ENCODE measurements at regions not wholly inside any gene's neighbourhood (a gene's known extent, or its start where the extent isn't known, plus 50 kb on each side); places are given as distances from the start of the nearest gene placed in this dataset.

DNA sequence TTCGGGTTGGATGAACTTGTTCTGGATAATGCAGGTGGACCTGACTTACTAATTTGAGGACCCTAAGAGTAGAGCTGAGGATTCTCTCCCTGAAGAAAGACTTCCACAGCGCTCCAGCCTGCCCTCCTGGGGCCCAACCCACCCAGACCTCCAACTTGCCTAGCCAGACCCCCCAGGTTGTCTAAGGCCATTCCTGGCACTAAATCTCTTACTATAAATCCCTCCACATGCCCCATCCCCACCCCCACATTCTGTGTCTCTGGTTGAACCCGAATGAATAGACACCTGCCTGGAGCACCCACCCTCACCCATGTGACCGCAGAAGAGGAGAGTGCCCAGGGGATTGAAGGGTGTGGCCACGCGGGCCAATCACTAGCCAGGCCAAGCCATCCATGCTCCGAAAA, 1480.0 kb downstream of the TBC1D22A start:
- TF ChIP-seq, protein P1, sequence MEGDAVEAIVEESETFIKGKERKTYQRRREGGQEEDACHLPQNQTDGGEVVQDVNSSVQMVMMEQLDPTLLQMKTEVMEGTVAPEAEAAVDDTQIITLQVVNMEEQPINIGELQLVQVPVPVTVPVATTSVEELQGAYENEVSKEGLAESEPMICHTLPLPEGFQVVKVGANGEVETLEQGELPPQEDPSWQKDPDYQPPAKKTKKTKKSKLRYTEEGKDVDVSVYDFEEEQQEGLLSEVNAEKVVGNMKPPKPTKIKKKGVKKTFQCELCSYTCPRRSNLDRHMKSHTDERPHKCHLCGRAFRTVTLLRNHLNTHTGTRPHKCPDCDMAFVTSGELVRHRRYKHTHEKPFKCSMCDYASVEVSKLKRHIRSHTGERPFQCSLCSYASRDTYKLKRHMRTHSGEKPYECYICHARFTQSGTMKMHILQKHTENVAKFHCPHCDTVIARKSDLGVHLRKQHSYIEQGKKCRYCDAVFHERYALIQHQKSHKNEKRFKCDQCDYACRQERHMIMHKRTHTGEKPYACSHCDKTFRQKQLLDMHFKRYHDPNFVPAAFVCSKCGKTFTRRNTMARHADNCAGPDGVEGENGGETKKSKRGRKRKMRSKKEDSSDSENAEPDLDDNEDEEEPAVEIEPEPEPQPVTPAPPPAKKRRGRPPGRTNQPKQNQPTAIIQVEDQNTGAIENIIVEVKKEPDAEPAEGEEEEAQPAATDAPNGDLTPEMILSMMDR (IDR thresholded peaks at IDR 0.05; ENCODE audit: insufficient read depth, low read length, poor library complexity, severe bottlenecking) = no peak
- TF ChIP-seq EZH2phosphoT487 (conservative IDR thresholded peaks at IDR 0.05; ENCODE audit: low read length) = no peak
